HG03520 (cell line): ENCODE measurements at regions not wholly inside any gene's neighbourhood (a gene's known extent, or its start where the extent isn't known, plus 50 kb on each side); places are given as distances from the start of the nearest gene placed in this dataset.

Experiments
- ATAC-seq: cut with Tn5 transposase; IDR thresholded peaks from one replicate; pipeline ENCODE4 v1.9.1; 2021; ENCODE audit warnings: mild to moderate bottlenecking, moderate library complexity; ENCODE audit not compliant: unreplicated experiment

DNA sequence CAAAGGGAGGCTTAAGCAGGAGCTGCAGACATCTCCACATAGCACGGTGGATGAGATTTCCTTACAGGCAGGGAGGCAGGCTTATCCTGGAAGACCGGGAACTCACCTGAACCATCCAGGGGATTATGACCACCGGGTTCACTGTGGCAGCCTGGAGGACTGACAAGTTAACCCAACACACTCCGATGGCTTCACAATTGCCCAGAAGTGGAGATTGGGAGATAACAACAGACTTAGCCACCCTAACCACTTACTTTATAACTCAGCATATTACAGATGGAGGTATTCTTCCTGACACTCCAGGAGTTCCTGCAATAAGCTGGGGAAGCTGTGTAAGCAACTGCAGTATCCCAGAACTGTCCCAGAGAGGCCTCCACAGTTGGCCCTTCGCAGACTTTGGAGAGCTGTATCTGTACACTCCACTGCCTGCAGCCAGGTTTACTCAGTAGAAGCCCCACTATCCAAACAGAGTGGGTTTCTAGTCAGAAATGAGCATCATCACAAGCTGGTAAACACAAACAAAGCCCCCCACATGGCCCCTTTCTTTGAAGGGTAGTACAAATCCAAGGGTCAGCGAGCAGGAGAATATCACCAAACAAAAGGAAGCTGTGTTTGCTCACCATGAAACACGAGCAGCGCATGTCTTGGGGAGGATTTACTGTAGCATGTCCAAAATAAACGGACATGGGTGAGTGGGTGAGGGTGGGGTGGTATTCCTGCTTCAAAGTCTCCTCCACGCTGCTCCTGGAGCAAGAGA is 462.2 kb downstream of the RASEF start:
- ATAC-seq = no peak

DNA sequence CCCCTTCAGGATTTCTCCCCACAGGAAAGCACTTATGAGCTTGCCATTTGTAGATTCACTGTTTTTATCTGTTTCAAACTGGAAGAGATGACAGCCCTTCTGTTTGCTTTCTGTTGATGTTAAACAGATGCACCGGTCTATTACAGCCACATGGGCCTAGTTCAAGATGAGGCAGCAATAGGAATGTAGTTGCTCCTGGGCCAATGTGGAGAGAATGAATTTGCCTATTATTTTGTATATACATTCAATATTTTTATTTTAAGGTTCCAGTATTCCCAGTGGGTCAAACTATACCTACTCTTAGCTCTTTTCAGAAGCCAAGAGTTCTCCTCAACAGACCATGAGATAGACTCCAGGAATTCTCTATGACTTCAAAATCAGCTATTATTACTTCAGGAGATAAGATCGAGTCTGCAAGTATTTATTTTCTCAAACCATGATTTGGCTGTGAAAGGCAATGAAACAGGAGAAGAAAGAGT is 461.6 kb downstream of the RASEF start:
- no peak for ATAC-seq

DNA sequence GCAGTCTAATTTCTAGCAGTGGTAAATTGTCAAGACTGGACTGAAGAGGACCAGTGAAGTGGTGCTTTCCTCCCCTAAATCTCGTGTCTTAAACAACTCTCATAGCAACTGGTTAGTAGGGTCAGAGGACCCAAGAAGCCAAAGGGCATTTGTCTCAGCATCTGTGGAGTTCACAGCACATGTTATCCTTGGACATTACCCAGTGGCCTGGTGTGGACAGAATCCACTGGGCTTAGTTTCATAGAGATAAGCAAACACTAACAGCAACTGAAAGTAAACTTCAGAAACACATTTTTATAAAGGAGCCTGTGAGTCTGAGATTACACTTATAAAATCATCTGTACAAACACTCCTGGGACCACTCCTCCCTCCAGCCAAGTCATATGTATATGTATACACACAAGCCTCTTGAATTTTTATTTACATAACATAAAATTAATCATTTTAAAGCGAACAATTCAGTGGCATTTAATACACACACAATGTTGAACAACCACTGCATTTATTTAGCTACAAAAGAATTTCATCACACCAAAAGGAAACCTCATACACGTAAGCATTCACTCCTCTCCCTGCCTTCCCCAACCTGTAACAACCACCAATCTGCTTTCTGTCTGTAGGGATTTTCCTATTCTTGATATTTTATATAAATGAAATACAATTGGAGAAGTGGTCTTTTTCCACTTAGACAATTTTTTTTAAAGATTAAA is 457.8 kb downstream of the RASEF start:
- ATAC-seq = no peak

DNA sequence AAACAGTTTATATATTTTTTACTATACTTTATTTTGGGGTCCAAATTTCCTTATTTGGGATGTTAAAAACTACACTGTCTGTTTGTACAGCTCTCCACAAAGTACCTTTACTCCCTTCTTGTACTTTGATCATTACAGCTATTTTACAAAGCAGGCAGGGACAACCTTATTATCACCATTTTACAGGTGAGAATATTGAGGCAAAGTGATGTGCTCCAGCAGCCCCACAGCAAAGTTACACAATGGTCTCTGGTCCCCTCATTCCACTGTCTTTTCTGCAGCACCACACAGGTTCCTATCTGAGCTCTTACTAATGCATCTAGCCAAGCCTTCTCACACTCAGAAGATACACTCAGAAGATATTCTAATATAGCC is 457.3 kb downstream of the RASEF start:
- ATAC-seq = no peak

DNA sequence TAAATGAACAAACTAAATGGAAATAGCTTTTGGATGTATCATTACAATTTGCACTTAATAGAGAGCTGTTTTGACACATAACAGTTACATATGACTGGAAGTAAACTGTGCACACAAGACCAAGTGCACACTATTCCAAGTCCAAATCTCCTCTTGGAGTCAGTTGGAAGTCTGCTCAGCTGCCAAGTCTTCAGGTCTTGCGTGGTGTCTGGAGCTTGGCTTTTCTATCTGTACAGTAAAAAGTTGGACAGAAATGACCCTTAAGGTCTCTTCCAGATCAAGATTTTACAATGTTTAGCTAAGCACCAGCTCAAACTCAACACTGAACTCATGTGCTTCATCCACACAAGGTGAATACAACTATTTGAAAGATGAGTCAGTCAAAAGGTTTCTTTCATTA is 456.9 kb downstream of the RASEF start:
- no peak for ATAC-seq

DNA sequence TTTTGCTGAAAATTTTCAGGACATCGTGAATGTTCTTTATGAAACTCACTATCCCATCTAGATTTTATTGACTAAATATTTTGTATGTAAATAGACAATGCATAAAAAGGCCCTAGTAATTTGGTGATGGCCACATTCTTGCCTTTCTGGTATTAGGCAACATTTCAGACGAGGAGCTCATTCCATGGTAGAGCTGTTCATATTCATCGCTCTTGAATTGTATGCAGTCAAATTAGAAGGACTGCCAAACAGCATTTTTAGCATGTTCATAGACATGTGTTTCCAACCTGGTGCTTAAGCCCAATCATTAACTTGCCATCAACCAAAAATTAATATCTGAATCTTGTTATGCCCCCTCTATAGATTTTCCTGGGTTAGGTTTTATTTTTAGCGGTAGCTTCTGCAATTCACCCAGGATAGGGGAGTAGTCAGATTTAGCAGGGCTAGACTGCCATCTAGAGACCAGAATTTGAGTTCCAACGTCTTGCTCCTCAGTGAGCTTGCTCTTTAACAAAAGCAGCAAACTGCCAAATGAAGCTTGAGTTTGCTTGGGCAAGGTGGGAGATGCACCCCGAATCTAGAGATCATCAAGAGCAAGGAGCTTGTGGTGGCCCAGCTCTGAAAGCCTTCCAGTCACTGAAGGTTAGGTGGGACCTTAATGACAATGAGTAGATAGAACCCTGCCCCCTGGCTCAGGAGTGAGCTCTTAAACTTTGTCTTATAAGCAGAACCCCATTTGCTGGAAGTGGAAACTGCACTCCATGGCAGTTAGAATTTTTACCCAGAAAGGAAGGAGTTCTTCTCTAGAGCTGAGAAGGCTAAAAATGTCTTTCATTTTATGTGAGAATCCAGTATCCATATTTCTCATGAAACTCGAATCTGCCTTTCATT is 456.2 kb downstream of the RASEF start:
- ATAC-seq = no peak

DNA sequence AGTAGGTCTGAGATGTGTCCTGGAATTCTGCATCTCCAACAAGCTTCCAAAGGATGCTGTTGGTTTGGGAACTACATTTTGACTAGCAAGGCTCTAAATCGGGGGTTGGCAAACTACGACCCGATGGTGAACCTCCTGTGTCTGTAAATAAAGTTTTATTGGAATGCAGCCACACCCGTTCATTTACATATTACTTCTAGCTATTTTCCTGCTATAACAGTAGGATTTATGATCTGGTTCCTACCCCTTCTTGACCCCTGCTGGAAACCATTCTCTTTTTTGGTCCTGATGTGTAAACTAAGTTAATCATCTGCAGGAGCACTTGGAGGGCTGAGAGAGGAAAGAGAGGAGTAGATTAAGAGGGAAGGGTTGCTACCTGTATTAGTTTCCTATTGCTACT is 454.5 kb downstream of the RASEF start:
- ATAC-seq = no peak

DNA sequence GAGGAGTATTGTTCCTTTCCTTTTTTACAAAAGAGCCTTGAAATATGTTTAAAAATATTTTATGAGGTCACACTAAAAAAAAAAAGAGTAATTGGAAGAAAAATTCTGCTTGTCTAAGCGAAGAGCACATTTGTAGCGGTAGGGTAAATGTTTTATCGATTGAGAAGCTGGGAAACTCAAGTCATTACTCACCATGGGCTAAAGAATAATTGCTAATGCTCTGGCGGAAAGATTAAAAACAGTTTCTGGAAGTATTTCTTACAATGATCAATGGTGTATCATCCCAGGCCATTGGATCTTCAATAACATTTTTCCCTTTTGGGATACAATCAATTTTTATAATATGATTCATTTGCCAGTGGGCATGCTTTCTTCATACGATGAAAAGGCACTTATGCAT is 450.0 kb downstream of the RASEF start:
- ATAC-seq = no peak

DNA sequence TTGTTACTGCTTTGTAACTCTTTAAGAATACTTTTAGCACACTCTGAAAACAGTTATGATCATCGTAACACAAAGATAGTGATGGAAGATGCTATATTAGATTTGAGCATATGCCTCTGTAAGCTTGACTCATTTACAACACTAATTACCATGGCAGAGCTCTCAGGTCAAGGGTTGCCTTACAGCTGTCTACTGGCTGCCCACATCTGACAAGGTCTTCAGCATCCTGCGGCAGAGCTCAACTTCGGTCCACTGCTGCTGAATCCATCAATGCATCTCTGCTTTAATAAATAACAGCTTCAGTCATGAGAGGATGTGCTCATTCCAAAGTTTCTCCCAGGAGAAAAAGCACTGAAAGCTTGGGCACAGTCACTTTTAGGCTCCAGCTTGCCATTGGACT is 449.4 kb downstream of the RASEF start:
- no peak for ATAC-seq

DNA sequence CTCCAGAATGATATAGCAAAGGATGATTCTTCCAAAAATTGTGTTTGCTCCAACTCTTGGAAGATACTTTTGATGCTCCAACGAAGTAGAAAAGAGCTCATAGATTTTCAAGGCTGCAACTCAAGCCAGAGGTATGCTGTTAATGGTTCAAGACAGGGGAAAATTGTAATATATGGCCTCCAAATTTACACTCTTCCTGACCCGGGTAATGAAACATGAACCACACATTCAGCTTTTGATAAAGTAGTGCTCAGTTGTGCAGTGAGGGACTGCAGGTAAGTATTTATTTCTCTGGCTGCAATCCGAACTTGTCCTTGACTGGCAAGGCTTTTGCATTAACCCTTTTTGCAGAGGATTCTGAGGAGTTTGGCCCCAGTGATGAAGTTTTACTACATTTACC is 446.4 kb downstream of the RASEF start:
- ATAC-seq = no peak

DNA sequence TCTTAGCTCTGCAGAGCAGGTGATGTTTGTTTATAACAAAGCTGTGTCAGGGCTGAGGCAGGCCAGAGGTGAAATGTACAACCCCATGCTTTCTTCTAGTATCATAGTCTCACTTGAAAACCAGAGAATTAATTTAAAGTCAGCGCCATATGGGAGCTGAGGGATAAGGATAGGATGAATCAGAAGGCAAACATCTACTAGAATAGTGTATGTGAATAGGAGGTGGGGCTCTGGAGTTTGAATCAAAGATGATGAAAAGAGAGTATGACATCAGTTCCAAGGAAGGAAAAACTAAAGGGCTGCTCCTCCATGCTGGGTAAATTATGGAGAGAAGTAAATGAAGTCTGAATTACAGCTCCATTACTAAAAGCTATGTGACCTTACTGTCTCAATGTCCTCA is 441.5 kb downstream of the RASEF start:
- ATAC-seq = no peak

DNA sequence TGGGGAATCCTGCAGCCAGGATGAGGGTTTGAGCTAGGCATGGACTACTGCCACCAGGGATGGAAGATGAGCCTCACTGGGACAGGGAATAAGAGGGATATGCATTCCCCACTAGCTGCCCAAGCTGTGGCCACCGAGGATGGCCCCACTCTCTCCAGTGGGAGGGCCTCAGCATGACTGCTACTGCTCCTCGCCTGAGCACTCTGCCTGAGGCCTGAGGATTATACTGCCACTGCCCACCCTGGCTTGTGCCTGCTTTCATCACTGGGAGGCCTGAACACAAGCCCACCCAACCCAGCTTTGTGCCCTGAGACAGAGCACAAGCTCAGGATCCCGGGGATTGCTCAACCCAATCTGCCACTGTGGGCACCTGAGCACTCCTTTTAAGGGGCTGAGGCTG is 425.6 kb downstream of the RASEF start:
- no peak for ATAC-seq

DNA sequence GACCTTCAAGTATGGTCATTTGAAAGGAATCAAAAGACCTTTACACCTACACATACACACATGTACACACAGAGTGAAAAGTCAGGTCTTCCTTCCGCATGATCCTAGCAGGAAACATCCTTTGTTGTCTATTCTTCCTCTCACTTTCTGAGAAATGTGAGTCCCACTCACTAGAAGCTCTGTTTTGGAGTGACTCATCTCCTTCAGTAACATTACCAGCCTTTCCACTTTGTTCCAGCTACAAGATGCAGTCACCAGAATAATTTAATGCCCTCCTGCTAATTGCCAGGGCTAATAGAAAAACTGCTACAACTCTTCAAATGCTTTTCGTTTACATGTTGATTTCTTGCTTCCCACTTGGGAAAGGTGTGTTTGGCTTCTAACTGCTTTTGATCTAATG is 417.3 kb downstream of the RASEF start:
- no peak for ATAC-seq

DNA sequence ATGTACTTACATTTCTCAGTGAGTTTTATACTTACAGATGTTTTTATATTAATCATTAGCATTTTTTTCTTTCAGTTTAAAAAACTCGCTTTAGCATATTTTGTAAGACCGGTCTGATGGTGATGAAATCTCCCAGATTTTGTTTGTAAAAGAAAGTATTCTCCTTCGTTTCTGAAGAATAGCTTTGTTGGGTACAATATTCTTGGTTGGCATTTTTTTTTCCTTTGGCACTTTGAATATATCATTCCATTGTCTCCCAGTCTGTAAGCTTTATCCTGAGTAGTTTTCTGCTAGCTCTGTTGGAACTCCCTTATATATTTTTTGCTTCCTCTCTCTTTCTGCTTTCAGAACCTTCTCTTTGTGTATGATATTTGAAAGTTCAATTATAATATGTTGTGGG is 412.6 kb downstream of the RASEF start:
- ATAC-seq = no peak

DNA sequence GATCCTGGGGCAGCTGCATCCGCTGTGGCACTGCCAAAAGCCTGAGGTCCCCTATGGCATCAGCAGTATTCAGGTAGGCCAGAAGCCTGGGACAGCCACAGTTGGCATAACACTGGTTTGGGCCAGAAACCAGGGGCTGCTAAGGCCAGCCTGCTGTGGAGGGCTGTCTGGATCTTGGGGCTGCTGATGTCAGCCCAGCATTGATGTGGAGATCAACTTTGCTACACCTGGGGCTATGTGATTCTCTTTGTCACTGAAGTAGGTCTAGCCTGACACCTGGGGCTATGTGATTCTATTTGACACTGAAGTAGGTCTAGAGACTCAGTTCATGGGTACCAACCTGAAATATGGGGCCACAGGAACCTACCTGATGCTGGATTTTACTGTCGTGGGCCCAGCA is 411.5 kb downstream of the RASEF start:
- ATAC-seq = no peak

DNA sequence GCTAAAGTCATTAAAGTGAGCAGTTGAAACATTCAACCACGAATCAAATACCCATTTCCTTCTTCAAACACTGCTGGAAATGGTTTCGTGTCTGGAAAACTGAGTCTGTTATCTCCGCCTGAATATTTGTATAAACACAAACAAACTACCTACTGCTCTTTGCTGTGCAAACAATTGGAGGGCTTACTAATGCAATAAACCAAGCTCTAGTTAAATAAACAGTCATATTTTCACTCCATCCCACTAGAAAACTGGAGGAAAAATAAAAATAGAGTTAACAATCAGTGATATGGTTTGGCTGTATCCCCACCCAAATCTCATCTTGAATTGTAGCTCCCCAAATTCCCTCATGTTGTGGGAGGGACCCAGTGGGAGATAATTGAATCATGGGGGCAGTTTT is 397.6 kb downstream of the RASEF start:
- no peak for ATAC-seq

DNA sequence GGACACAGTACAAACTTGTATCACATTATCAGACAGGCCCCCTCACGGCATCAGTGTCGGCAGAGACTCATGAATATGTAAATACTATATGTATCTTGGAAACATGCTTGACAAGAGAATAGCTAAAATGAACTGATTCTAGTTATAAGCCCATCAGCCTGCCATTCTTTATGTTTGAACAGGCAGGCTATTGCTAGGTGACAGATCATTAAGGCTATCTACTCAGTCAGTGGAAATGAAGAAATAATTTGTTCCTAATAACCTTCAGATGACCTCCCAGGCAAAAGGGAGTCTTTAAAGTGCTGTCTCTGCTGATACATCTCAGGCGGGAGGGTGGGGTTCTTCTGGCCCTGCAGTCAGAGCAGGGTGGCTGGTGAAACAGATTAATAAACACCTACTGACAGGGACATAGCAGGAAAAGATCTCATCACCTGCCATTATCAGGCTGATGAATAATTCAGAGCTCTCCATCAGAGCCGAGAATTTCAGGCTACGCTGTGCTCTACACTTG is 394.2 kb downstream of the RASEF start:
- ATAC-seq = no peak

DNA sequence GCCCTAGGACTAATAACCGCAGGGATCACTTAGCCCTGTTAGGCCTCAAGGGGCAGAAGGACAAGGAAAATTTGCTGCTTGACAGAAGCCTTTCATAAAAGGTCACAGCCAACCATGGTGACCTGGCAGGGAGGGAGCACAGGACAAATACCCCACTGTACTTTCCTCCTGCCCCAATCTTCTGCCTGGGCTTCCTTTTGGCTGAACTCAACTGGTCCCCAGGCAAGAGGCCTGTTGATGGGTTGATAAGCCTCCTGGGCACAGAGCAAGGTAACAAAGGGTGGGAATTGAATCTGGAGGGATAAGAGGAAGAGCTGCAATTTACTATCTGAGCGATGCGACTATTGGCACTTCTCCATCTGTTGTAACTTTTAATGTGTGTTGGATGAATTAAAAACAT is 392.9 kb downstream of the RASEF start:
- ATAC-seq = no peak

DNA sequence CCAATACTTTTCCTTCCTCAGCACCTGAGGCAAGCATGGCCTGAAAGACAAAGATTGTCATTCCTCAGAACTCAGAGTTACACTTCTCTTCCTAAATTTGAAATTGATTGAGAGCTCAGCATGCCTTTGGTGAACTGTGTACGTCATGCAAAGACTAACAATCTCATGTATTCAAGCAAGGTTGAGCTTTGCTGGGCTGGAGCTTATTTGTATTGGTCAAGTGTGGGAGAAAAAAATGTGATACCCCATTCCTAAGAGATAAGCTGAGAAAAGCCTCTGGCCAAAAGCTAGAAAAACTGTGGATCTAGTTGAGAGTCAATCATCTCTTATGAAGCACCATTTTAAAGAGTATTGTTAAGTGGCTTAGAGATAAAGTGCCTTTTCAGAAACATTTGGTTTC is 392.2 kb downstream of the RASEF start:
- ATAC-seq = no peak

DNA sequence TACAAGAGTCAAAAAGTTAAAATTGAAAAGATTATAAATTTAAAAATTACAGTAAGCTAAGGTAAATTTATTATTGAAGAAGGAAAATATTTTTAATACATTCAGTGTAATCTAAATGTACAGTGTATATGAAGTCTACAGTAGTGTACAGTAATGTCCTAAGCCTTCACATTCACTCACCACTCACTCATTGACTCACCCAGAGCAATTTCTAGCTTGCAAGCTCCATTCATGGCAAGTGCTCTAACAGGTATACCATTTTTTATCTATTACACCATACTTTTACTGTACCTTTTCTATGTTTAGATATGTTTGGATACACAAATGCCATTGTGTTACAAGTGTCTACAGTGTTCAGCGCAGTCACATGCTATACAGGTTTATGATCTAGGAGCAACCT is 389.7 kb downstream of the RASEF start:
- ATAC-seq = no peak

DNA sequence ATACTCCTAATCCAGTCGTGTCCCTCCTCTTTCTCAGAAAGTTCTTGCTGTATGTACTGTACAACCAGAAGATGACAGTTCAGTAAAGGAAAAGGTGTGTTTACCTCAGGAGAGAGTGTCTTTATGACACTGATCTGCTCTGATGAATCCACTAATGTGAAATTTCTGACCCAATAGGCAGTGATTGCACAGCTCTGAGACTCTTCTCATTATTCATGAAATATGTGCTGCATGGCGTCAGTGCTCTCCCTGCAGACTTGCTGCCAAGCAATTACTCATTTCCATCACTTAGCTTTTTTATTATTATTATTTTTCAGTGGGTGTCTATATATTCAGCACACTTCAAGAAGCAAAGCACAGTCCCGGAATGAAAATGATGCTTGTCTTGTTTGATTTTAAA is 389.0 kb downstream of the RASEF start:
- no peak for ATAC-seq
